Amniotic stem cell (primary cell): ENCODE measurements at regions not wholly inside any gene's neighbourhood (a gene's known extent, or its start where the extent isn't known, plus 50 kb on each side); places are given as distances from the start of the nearest gene placed in this dataset.
"Not testable (repeated sequence)": the region's sequence is repeated elsewhere in the genome, so short reads cannot be mapped to it uniquely, and the experiment has no call there.

Experiments used
- DNase-seq: peaks from one replicate; lab custom pipeline; 2025; lab: John Stamatoyannopoulos, UW

DNA sequence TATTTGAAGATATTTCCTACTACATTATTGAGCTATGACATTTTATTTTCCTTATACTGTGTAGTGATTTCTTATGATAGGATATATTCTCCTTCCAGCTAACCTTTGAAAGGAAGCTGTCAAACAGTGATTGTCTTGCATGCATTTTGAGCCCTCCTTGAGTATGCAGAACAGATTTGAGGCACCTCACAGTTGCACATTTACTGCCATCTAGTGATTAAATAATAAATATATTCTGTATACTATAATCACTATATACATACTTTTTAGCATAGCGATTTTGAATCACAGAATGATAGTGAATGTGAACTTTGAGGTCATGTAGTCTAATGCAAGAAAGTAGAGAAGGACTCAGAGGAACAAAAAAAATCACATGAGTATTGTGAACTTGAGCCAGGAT, 268.4 kb upstream of the CDH19 start:
- no peak for DNase-seq

DNA sequence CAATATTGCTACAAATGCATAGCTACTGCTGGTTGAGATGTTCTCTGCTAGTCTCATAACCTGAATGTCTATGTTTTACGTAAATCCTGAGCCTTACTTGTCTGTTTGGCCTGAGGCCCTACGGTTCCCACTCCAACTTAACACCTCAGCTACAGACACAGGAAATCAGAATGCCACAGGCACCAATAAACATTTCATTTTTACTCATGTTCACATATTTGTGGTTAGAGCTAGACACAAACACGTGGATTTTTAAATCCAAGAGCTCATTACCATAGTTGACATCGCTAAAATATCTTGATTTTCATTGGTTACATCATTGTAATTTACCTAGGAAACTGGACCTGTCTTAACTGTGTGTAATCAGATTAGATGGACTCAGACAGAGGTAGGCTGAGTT, 263.8 kb upstream of the CDH19 start:
- no peak for DNase-seq

DNA sequence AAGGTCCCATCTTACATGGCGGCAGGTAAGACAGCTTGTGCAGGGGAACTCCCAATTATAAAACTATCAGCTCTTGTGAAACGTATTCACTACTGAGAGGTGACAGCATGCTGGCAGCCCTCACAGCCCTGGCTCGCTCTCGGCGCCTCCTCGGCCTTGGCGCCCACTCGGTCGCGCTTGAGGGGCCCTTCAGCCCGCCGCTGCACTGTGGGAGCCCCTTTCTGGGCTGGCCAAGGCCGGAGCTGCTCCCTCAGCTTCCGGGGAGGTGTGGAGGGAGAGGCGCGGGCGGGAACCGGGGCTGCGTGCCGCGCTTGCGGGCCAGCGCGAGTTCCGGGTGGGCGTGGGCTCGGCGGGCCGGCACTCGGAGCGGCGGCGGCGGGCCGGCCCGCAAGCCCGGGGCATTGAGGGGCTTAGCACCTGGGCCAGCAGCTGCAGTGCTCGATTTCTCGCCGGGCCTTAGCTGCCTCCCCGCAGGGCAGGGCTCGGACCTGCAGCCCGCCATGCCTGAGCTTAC, 262.6 kb upstream of the CDH19 start:
- not testable (repeated sequence) for DNase-seq

DNA sequence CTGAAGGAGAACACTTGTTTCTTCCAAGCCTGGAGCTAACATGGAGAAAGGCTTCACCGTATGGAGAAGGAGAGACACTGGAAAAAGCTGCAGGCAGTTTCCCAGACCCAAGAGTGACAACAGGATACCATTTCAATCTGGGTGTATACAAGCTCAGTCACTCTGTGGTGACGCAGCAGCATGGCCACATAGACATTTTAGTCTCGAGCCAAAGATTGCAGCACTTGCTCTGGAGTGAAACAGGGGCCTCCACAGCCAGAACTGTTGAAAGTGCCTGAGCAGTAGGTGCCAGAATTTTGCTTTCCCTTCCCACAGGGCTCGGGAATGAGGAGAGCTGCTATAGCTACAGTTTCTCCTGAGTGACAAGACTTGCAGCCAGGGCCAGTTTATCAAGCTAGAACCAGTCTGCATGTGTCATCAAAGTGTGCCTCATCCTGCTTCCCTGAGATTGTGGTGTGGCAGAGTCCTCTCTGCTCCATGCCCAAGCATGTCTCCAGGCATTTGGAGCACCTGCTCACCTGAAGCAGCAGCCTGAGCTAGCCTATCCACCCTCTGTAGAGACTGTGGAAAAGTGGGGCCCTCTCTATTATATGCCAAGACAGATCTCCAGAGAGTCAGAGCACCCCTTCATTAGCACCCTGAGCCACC, 234.6 kb upstream of the CDH19 start:
- DNase-seq: no peak

DNA sequence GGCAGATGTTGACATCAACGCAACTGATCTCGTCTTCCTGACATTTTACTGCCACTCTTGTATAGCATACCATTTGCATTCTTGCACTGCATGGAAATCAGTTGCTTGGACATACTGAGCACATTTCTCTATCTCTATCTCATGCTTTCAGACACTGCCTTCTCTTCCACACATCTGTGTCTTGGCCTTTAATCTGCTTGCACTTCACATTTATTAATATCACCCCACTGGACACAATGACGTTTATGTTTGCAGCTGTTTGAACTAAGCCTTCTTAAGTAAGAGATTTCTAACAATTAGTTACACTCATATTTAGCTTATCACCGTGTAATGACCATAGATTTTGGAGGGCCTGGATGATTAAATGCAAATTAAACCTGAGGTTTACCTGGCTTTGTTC, 229.8 kb upstream of the CDH19 start:
- no peak for DNase-seq

DNA sequence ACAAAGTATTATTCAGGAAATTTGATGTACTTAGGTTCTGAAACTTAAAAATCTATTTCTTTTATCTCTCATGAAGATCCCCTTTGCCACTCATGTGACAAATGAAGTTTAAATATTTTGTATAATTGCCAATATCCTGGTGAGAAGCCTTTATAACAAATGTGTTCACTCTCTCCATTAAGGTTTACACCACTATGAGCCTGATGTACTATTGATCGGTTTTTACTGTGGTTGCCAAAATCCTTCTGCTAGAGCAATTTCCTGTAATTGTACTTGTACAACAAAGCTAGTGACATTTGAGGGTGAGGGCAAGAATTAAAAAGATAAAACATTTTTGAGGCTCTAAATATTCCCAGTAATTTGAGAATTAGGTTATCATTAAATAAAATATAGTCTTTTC, 222.3 kb upstream of the CDH19 start:
- DNase-seq: no peak

- no peak for DNase-seq
These were observed 221.5 kb upstream of the CDH19 start for GRCh38 chr18:66825347-66825746.

DNA sequence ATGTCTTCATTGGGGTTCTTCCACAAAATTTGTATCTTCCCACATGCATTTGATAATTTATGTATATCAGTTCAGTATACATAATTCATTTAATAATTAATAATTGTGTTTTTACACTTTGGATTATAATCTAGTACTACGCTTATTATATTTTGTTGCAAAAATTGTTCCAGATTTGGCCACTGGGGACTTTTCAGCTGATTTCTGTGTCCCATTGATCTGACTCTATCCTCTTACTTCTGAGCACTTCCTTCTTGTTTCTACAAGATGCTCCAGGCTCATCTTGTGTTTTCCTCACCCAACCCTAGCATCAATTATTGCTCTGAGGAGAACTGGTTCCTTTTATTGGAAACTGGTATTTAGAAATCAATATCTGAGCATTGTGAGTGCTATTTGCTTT, 215.3 kb upstream of the CDH19 start:
- no peak for DNase-seq

- no peak for DNase-seq
These were observed 209.2 kb upstream of the CDH19 start for GRCh38 chr18:66813138-66813537.

- DNase-seq: no peak
These were observed 191.2 kb upstream of the CDH19 start for GRCh38 chr18:66795051-66795450.

GRCh38 chr18:66792466-66792865, 188.6 kb upstream of the CDH19 start:
- DNase-seq: no peak

DNA sequence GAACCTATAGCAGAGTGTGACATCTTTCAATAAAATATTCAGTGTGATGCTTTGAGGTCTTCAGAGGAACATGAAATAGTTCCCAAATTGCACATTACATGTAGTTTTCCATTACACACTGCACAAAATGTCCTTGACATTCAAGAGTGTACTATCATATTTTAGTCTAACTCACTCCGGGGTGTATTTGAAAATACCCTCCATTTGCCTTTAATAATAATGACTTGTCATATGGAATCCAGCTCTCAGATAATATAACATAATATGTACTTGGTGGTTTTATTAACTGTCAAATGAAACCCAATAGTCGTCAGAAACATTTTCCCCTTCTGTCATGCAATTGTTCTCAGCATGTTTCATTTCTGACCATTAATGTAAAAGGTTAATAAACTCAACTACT, 176.7 kb upstream of the CDH19 start:
- DNase-seq: no peak

DNA sequence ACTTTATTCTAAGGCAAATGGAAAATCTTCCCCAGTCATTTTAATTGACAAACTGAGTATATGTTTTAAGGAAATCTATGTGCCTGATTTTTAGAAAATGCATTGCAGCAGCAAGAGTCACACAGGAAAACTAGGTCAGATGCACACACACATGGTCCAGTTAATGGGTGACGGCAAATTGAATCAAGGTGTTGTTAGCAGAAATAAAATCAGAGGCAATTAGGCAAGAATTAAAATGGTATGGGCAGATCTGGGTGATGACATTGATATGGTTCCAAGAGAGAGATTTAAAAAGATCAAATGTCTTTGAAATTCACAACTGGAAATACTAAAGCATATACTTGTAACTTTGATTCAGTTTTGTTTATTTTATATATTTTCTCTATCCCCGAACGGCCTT, 174.2 kb upstream of the CDH19 start:
- DNase-seq: no peak

DNA sequence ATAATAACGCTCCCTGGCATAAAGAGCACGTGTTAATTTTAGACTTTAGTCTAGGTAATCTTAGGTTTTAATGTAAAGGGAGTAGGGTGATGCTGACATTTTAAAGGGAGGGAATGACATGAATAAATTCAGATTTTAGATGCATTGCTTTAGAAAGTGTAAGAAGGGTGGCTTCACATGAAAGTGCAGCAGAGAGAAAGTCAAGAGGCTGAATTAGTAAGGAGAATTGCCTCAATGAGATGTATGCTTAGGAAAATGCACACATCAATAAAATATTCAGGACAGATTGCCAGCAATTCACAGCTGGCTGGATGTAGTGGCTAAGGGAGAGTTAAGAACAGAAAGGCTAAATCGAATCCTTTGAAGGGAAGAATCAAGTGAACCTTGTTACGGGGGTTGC, 165.5 kb upstream of the CDH19 start:
- no peak for DNase-seq

DNA sequence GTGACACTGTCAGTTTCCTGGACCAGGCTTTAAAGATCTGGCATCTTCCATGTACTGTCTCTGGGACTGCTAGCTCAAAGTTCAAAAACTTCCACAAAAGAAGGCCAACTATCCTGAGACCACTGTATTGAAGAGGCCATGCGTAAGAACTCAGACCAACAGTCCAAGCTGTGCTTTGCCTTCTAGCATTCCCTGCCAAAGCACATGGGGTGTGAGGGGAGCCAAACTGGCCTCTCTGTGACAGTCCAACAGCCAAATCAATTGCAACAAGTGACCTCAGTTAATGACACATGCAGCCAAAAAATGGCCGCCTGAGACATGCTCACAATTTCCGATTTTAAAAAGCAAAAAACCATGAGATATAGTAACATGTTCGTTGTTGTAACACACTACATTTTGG, 160.3 kb upstream of the CDH19 start:
- DNase-seq: no peak

GRCh38 chr18:66761166-66761565, 157.3 kb upstream of the CDH19 start:
- no peak for DNase-seq

DNA sequence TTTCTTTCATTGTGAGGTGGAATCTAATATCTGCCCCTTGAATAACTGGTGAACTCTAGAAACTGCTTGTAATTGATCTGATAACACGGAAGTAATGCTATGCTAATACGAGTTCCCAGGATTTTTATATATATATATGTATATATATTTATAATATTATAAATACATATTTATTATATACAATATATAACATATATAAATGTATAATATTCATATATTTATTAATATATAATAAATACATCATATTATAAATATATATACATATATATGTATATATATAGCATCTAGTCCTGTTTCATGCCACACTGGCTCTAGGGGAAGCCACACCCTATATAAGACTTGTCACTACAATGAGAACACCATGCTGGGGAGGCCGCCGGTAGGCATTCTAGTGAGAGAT, 156.7 kb upstream of the CDH19 start:
- DNase-seq: no peak

DNA sequence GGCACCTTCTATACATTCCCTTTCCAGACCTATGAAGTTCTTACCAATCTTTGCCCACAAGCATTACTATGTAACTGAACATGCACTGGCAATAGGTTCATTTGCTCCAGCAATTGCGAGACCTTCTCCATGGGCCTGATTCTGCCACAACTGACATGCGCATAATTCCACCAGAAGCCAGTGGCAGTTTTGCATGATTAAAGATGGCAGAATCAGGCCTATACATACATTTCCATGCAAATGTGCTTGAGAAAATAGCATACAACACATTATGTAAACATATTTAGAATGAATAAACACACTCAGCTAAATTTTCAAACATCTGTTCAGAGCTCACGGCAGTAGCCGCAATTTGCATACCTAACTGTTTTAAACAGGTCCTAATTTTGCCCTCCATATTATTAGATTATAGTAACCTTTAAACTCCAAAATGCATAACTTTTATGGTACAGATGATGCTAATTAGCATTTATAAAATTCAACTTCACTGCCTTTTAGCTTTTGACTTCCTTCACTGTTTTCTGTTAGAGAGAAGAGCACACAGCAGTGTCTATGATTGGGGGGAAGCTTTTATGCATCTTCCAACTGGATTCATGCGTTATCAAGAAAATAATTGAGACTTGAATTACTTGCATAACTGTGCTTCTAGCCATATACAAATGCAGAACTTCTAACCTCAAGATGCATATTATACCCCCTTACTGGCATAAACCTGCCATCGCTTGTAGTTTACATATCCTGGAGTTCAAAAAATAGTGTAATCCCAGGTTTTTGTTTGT, 155.3 kb upstream of the CDH19 start:
- no peak for DNase-seq

DNA sequence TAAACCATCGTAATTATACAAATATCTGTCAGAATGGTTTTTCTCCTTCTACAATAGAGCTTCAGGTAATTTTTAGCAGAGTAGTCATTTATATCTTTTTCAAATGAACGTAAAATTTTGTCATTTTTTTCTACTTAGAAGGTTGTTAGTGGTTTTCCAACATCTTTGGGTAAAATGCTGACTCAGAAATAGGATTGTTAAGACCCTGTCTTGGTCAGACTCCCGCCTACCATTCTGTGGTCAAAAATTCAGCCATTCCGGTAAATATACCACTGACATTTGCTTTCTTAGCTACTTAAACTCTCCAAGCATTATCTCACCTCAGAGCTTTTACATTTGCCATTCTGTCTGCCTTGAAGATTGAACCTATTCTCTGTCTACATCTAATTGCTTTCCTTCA, 154.1 kb upstream of the CDH19 start:
- DNase-seq: no peak

DNA sequence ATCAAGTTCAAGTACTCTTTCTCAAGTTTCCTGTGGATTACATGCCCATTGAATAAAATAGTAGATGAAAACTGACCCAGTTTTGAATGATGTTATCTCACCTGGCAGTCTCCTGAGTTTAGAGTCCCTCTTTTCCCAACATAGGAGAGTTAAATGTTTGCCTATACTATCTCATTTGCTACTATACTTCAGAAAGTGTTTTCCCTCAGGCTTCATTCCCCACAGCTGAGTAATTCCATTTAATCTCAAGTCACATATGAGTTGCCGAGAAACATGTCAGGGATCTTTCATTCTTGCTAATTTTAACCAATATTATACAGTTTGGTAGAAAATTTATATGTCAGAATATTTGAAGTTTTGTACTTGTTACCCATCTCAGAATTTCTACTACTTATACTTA, 150.4 kb upstream of the CDH19 start:
- DNase-seq: no peak

DNA sequence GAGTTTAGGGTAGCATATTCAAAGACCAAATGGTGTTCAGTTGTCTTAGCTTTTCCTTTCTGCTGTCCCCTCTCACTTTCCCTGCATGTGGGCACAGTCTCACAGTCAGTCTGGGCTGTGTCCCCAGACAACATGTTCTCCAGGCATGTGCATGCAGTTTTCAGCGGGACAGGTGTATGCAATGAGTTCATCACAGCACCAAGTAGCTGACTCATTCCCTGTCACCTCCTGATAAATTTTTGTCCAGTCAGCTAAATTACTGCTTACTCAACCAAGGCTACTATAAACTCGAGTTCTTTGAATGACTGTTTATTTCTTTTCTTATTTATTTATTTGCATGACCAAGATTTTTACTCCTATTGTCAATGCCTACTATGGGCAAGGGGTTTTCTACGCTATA, 148.8 kb upstream of the CDH19 start:
- DNase-seq: no peak

DNA sequence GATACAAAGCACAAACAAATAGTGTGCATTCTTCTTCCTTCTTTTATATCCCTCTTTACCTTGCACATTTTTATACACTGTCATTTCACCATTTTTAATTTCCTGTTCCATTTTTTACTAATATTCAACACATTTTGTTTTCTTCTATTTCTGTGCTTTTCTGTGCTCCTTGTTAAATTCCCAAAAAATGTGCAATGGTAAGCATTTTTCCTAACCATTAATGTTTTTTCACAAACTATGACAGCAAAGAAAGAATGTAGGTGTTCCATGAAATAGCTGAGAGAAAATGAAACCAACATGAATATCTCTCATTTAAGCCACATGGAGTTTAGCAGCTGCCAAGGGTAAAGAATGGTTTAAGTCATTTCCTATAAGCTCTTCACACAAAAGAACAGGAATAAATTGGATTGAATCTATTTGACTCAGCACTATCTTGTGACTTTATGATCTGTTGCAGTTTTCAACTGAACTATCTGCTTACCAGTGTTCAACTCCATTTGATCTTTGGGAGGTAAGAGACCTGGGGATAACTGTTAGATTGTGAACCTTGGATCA, 145.7 kb upstream of the CDH19 start:
- DNase-seq: no peak

DNA sequence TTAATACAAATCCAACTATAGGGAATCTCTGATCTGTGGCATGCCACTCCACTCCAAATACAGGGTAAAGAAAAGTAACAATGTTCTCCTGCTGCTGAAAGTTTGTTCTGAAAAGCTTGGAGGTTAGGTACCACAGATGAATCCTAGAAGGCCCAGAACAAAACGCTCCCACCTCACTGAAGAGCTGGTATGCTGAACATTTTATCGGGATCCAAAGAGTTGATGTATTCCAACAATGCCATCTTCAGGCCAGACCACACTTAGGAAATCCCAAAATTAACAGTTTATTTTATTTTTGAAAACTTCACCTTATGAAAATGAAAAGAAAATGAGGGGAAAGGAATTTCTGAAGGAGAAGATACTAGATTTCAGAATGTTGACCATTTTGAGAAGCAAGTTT, 145.1 kb upstream of the CDH19 start:
- no peak for DNase-seq

DNA sequence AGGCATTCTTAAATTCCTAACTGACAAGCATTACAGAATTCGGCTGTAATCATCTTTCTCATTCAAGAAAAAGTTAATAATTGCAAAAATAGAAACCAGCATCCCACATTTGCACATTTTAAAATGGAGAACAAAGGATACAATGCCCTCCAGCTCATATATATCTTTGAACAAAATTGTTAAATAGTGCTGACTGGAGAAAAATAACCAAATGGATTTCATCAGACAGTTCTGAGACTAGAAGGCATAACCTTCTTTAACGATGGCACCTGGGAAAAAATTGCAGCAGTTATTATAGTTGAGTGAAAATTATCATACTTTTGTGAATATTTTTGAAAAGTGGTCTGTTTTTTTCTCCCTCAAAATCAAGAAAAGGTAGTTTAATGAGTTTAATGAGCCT, 138.9 kb upstream of the CDH19 start:
- DNase-seq: no peak
